WTC11 (cell line): ENCODE measurements at regions not wholly inside any gene's neighbourhood (a gene's known extent, or its start where the extent isn't known, plus 50 kb on each side); places are given as distances from the start of the nearest gene placed in this dataset.

ENCODE experiments used
- ATF1 ChIP-seq: sonication (generic); formaldehyde crosslinking; IDR thresholded peaks from 2 replicates; pipeline ENCODE4 v1.8.1; 2023; ENCODE audit warnings: mild to moderate bottlenecking, moderate library complexity, missing genetic modification reagents
- ATF3 ChIP-seq: sonication (generic); formaldehyde crosslinking; conservative IDR thresholded peaks from 2 replicates; pipeline ENCODE4 v1.8.1; 2022; ENCODE audit warnings: mild to moderate bottlenecking, missing genetic modification reagents
- ATF6 ChIP-seq: sonication (generic); formaldehyde crosslinking; IDR thresholded peaks from 2 replicates; pipeline ENCODE4 v1.8.1; 2023; ENCODE audit warnings: mild to moderate bottlenecking, missing genetic modification reagents
- CBFB ChIP-seq: sonication (generic); formaldehyde crosslinking; IDR thresholded peaks from 2 replicates; pipeline ENCODE4 v1.8.1; 2022; ENCODE audit warnings: mild to moderate bottlenecking, low read depth, missing genetic modification reagents
- CREB1 ChIP-seq: sonication (generic); formaldehyde crosslinking; IDR thresholded peaks from 2 replicates; pipeline ENCODE4 v1.8.0; 2023; ENCODE audit warnings: mild to moderate bottlenecking, missing genetic modification reagents
- EMX1 ChIP-seq: fragments of 250-450 bp; sonication (Bioruptor Pico); IDR thresholded peaks from 2 replicates; pipeline ENCODE4 v1.8.0; 2021; ENCODE audit warnings: mild to moderate bottlenecking
- ERG ChIP-seq: fragments of 250-450 bp; sonication (Bioruptor Pico); IDR thresholded peaks from 2 replicates; pipeline ENCODE4 v1.8.0; 2021; ENCODE audit warnings: mild to moderate bottlenecking
- GRHL2 ChIP-seq: fragments of 250-450 bp; sonication (Bioruptor Pico); IDR thresholded peaks from 2 replicates; pipeline ENCODE4 v1.8.0; 2022; ENCODE audit warnings: mild to moderate bottlenecking, moderate library complexity; ENCODE audit not compliant: insufficient replicate concordance, severe bottlenecking
- IRF1 ChIP-seq: sonication (generic); formaldehyde crosslinking; IDR thresholded peaks from 2 replicates; pipeline ENCODE4 v1.8.0; 2023; ENCODE audit warnings: missing genetic modification reagents
- JUN ChIP-seq: sonication (generic); formaldehyde crosslinking; IDR thresholded peaks from 2 replicates; pipeline ENCODE4 v1.8.0; 2023; ENCODE audit warnings: mild to moderate bottlenecking, missing genetic modification reagents
- MLX ChIP-seq: sonication (generic); formaldehyde crosslinking; IDR thresholded peaks from 2 replicates; pipeline ENCODE4 v1.8.1; 2023; ENCODE audit warnings: mild to moderate bottlenecking, missing genetic modification reagents, moderate library complexity
- MXD4 ChIP-seq: fragments of 250-450 bp; sonication (Bioruptor Pico); IDR thresholded peaks from 2 replicates; pipeline ENCODE4 v1.8.0; 2021; ENCODE audit warnings: mild to moderate bottlenecking, moderate library complexity, borderline replicate concordance
- MYBL2 ChIP-seq: sonication (generic); formaldehyde crosslinking; IDR thresholded peaks from 2 replicates; pipeline ENCODE4 v1.8.1; 2023; ENCODE audit warnings: mild to moderate bottlenecking, moderate library complexity, missing genetic modification reagents
- NFATC4 ChIP-seq: fragments of 250-450 bp; sonication (Bioruptor Pico); IDR thresholded peaks from 2 replicates; pipeline ENCODE4 v1.9.0; 2021; ENCODE audit warnings: mild to moderate bottlenecking
- NR2C2 ChIP-seq: sonication (generic); formaldehyde crosslinking; IDR thresholded peaks from 2 replicates; pipeline ENCODE4 v1.8.0; 2022; ENCODE audit warnings: mild to moderate bottlenecking, missing genetic modification reagents
- PREB ChIP-seq: sonication (generic); formaldehyde crosslinking; IDR thresholded peaks from 2 replicates; pipeline ENCODE4 v1.8.1; 2022; ENCODE audit warnings: mild to moderate bottlenecking, missing genetic modification reagents, moderate library complexity, borderline replicate concordance
- PRRX2 ChIP-seq: fragments of 250-450 bp; sonication (Bioruptor Pico); IDR thresholded peaks from 2 replicates; pipeline ENCODE4 v1.8.0; 2021; ENCODE audit warnings: mild to moderate bottlenecking
- SMAD3 ChIP-seq: sonication (generic); formaldehyde crosslinking; IDR thresholded peaks from 2 replicates; pipeline ENCODE4 v1.8.0; 2022; ENCODE audit warnings: missing genetic modification reagents, mild to moderate bottlenecking, borderline replicate concordance
- SP1 ChIP-seq: sonication (generic); formaldehyde crosslinking; conservative IDR thresholded peaks from 2 replicates; pipeline ENCODE4 v1.8.1; 2022; ENCODE audit warnings: missing genetic modification reagents
- TEAD1 ChIP-seq: sonication (generic); formaldehyde crosslinking; IDR thresholded peaks from 2 replicates; pipeline ENCODE4 v1.8.0; 2022; ENCODE audit warnings: mild to moderate bottlenecking, missing genetic modification reagents
- ZMAT4 ChIP-seq: fragments of 250-450 bp; sonication (Bioruptor Pico); IDR thresholded peaks from 2 replicates; pipeline ENCODE4 v1.9.0; 2021; ENCODE audit warnings: mild to moderate bottlenecking
- ZNF121 ChIP-seq: sonication (generic); formaldehyde crosslinking; IDR thresholded peaks from 2 replicates; pipeline ENCODE4 v1.8.0; 2023; ENCODE audit warnings: missing genetic modification reagents
- ZNF263 ChIP-seq: sonication (generic); formaldehyde crosslinking; IDR thresholded peaks from 2 replicates; pipeline ENCODE4 v1.8.1; 2022; ENCODE audit warnings: low read depth, mild to moderate bottlenecking, moderate library complexity, missing genetic modification reagents
- ZNF416 ChIP-seq: fragments of 250-450 bp; sonication (Bioruptor Pico); IDR thresholded peaks from 2 replicates; pipeline ENCODE4 v1.9.0; 2021; ENCODE audit warnings: mild to moderate bottlenecking, inconsistent platforms
- ZNF532 ChIP-seq: fragments of 250-450 bp; sonication (Bioruptor Pico); IDR thresholded peaks from 2 replicates; pipeline ENCODE4 v1.9.0; 2021; ENCODE audit warnings: mild to moderate bottlenecking, borderline replicate concordance
- ZSCAN18 ChIP-seq: fragments of 250-450 bp; sonication (Bioruptor Pico); IDR thresholded peaks from 2 replicates; pipeline ENCODE4 v2.1.2; 2022; ENCODE audit warnings: mild to moderate bottlenecking, moderate library complexity

- no peak for TF ChIP-seq ATF6 (CRISPR knock-in tag)
- TF ChIP-seq MXD4 (CRISPR knock-in tag) = no peak
- TF ChIP-seq GRHL2 = no peak
- TF ChIP-seq PREB (CRISPR knock-in tag) = no peak
- TF ChIP-seq JUN (CRISPR knock-in tag) = no peak
- TF ChIP-seq ATF1 (CRISPR knock-in tag) = no peak
- no peak for TF ChIP-seq IRF1 (CRISPR knock-in tag)
- peak; percentile 95 for TF ChIP-seq PRRX2 (CRISPR knock-in tag)
- no peak for TF ChIP-seq CBFB
- TF ChIP-seq ZNF263 (CRISPR knock-in tag) = no peak
- no peak for TF ChIP-seq MYBL2 (CRISPR knock-in tag)
- peak; percentile 94 for TF ChIP-seq ERG (CRISPR knock-in tag)
- TF ChIP-seq NFATC4 (CRISPR knock-in tag) = peak; percentile 3; the same call in 1 of the 2 replicates
- peak; percentile 99 for TF ChIP-seq EMX1
- TF ChIP-seq ZSCAN18 (CRISPR knock-in tag) = no peak
- no peak for TF ChIP-seq MLX (CRISPR knock-in tag)
- peak; percentile 53; the same call in 1 of the 2 replicates for TF ChIP-seq ZNF416 (CRISPR knock-in tag)
- no peak for TF ChIP-seq CREB1 (CRISPR knock-in tag)
- TF ChIP-seq ATF3 (CRISPR knock-in tag) = no peak
- no peak for TF ChIP-seq ZMAT4
- no peak for TF ChIP-seq NR2C2
- TF ChIP-seq TEAD1 = no peak
- no peak for TF ChIP-seq SMAD3 (CRISPR knock-in tag)
- TF ChIP-seq SP1 (CRISPR knock-in tag) = no peak
- no peak for TF ChIP-seq ZNF121 (CRISPR knock-in tag)
- TF ChIP-seq ZNF532 = peak; percentile 36; the same call in 1 of the 2 replicates
These were observed 95.2 kb upstream of the BTN3A2 start (continued) for GRCh38 chr6:26269531-26270485.
